ENCODE measurements at regions not wholly inside any gene's neighbourhood (a gene's known extent, or its start where the extent isn't known, plus 50 kb on each side); places are given as distances from the start of the nearest gene placed in this dataset.

DNA sequence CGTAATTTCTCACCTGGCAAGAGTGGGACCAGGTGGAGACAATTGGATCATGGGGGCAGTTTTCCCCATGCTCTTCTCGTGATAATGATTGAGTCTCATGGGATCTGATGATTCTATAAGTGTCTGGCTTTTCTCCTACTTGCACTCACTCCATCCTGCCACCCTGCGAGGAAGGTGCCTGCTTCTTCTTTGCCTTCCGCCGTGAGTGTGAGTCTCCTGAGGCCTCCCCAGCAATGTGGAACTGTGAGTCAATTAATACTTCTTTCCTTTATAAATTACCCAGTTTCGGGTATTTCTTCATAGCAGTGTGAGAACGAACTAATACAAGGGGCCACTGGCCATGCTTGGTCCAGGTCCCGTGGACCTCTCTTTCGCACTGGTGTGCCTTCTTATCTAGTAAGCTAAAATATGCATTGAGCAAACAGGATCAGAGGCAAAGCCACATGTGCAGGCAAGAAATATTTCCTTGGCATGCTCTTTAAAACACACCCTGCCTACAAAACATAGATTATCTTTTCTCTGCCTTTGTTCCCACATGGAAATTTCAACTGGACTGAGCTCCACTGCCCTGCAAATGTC lies 821.1 kb downstream of the TRIB2 start:
- DNase-seq (ENCODE audit: low read depth in 2 of 2): no peak
- Histone ChIP-seq H3K9ac (ENCODE audit: insufficient read depth, low read length) (no peak overlapping the region), H3K4me1 (ENCODE audit: control insufficient read depth, extremely low read depth, insufficient read depth, low read length) (no peaks in the 10 kb centered on the region)

DNA sequence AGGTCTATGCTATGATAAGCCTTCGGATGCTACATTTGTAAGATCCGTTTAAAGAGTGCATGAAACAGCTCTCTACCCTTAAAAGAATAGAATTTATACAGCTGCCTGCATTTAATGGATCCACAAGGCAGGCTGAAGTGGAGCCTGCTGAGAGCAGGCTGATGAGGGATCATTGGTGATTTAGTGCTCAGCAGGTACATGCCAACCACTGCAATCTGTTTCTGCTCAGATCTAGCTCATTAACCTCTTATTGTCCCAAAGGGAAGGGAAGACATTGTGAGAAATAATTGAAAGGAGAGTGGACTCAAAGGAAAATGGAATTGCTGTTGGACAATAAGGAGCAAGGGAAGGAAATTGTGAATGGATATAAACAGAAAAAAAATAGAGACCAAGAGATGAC lies 822.6 kb downstream of the TRIB2 start:
- Histone ChIP-seq H3K4me3 (replicated peaks in 1 of 4; ENCODE audit: control extremely low read depth in 1 of 4, insufficient read depth in 1 of 4, low read depth in 3 of 4, low read length in 4 of 4) (no peak overlapping the region), H3K9me3 (ENCODE audit: control insufficient read depth, insufficient read depth, low read depth, low read length) (no peaks in the 10 kb centered on the region), H2AFZ (ENCODE audit: low read length) (no peak overlapping the region), H3K36me3 (ENCODE audit: control insufficient read depth, insufficient read depth, low read length) (no peaks in the 10 kb centered on the region), H3K27ac (ENCODE audit: insufficient read depth, low read length) (no peak overlapping the region), H3K9ac (ENCODE audit: insufficient read depth, low read length) (no peak overlapping the region), H3K4me1 (ENCODE audit: control insufficient read depth, extremely low read depth, insufficient read depth, low read length) (no peaks in the 10 kb centered on the region), H3K79me2 (ENCODE audit: control insufficient read depth, insufficient read depth, low read length) (no peaks in the 10 kb centered on the region), H3K4me2 (ENCODE audit: extremely low read depth, insufficient read depth, low read length) (no peak overlapping the region), H4K20me1 (ENCODE audit: control insufficient read depth, extremely low read depth, insufficient read depth, low read length) (no peaks in the 10 kb centered on the region), H3K27me3 (ENCODE audit: control insufficient read depth, insufficient read depth, low read length) (no peaks in the 10 kb centered on the region)
- DNase-seq (ENCODE audit: low read depth in 2 of 2): no peak
- TF ChIP-seq, protein P1, sequence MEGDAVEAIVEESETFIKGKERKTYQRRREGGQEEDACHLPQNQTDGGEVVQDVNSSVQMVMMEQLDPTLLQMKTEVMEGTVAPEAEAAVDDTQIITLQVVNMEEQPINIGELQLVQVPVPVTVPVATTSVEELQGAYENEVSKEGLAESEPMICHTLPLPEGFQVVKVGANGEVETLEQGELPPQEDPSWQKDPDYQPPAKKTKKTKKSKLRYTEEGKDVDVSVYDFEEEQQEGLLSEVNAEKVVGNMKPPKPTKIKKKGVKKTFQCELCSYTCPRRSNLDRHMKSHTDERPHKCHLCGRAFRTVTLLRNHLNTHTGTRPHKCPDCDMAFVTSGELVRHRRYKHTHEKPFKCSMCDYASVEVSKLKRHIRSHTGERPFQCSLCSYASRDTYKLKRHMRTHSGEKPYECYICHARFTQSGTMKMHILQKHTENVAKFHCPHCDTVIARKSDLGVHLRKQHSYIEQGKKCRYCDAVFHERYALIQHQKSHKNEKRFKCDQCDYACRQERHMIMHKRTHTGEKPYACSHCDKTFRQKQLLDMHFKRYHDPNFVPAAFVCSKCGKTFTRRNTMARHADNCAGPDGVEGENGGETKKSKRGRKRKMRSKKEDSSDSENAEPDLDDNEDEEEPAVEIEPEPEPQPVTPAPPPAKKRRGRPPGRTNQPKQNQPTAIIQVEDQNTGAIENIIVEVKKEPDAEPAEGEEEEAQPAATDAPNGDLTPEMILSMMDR (conservative IDR thresholded peaks at IDR 0.05 in 1 of 2, IDR thresholded peaks at IDR 0.05 in 1 of 2; ENCODE audit: low read depth in 1 of 2, low read length in 2 of 2): no peak
- no peak for TF ChIP-seq EZH2 (IDR thresholded peaks at IDR 0.05; ENCODE audit: low read length, missing control alignments)

More for the DNA sequence above, 821.1 kb downstream of the TRIB2 start:
- Histone ChIP-seq H3K36me3 (ENCODE audit: control insufficient read depth, insufficient read depth, low read length) (no peaks in the 10 kb centered on the region), H3K9me3 (ENCODE audit: control insufficient read depth, insufficient read depth, low read depth, low read length) (no peaks in the 10 kb centered on the region), H3K27ac (ENCODE audit: insufficient read depth, low read length) (no peak overlapping the region), H3K4me3 (replicated peaks in 1 of 4; ENCODE audit: control extremely low read depth in 1 of 4, insufficient read depth in 1 of 4, low read depth in 3 of 4, low read length in 4 of 4) (no peak overlapping the region), H3K79me2 (ENCODE audit: control insufficient read depth, insufficient read depth, low read length) (no peaks in the 10 kb centered on the region), H3K4me2 (ENCODE audit: extremely low read depth, insufficient read depth, low read length) (no peak overlapping the region), H4K20me1 (ENCODE audit: control insufficient read depth, extremely low read depth, insufficient read depth, low read length) (no peaks in the 10 kb centered on the region), H3K27me3 (ENCODE audit: control insufficient read depth, insufficient read depth, low read length) (no peaks in the 10 kb centered on the region), H2AFZ (ENCODE audit: low read length) (no peak overlapping the region)
- TF ChIP-seq, protein P1 (conservative IDR thresholded peaks at IDR 0.05 in 1 of 2, IDR thresholded peaks at IDR 0.05 in 1 of 2; ENCODE audit: low read depth in 1 of 2, low read length in 2 of 2): no peak
- no peak for TF ChIP-seq EZH2 (IDR thresholded peaks at IDR 0.05; ENCODE audit: low read length, missing control alignments)

DNA sequence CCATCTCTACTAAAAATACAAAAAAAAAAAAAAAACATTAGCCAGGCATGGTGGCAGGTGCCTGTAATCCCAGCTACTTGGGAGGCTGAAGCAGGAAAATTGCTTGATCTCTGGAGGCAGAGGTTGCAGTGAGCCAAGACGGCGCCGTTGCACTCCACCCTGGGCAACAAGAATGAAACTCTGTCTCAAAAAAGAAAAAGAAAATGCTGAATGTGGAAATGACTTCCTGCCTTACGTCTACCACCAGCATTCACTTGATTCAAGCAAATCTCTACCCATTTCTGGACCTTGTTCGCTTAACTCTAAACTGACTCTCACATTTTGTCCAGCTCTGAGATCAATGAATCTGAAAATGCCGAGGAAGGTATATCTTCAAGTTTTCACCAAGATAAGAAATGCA lies 825.3 kb downstream of the TRIB2 start:
- Histone ChIP-seq H3K4me1 (ENCODE audit: control insufficient read depth, extremely low read depth, insufficient read depth, low read length) (no peaks in the 10 kb centered on the region), H3K4me3 (replicated peaks in 1 of 4; ENCODE audit: control extremely low read depth in 1 of 4, insufficient read depth in 1 of 4, low read depth in 3 of 4, low read length in 4 of 4) (no peak overlapping the region), H3K79me2 (ENCODE audit: control insufficient read depth, insufficient read depth, low read length) (no peaks in the 10 kb centered on the region), H3K9ac (ENCODE audit: insufficient read depth, low read length) (no peak overlapping the region), H3K27me3 (ENCODE audit: control insufficient read depth, insufficient read depth, low read length) (no peaks in the 10 kb centered on the region), H3K36me3 (ENCODE audit: control insufficient read depth, insufficient read depth, low read length) (no peaks in the 10 kb centered on the region), H4K20me1 (ENCODE audit: control insufficient read depth, extremely low read depth, insufficient read depth, low read length) (no peaks in the 10 kb centered on the region), H2AFZ (ENCODE audit: low read length) (no peak overlapping the region), H3K27ac (ENCODE audit: insufficient read depth, low read length) (no peak overlapping the region), H3K9me3 (ENCODE audit: control insufficient read depth, insufficient read depth, low read depth, low read length) (no peaks in the 10 kb centered on the region), H3K4me2 (ENCODE audit: extremely low read depth, insufficient read depth, low read length) (no peak overlapping the region)
- TF ChIP-seq, protein P1 (conservative IDR thresholded peaks at IDR 0.05 in 1 of 2, IDR thresholded peaks at IDR 0.05 in 1 of 2; ENCODE audit: low read depth in 1 of 2, low read length in 2 of 2): no peak
- no peak for DNase-seq (ENCODE audit: low read depth in 2 of 2)
